WTC11 (cell line): ENCODE measurements at regions not wholly inside any gene's neighbourhood (a gene's known extent, or its start where the extent isn't known, plus 50 kb on each side); places are given as distances from the start of the nearest gene placed in this dataset.

Source experiments
- CREB1 ChIP-seq: sonication (generic); formaldehyde crosslinking; IDR thresholded peaks from 2 replicates; pipeline ENCODE4 v1.8.0; 2023; ENCODE audit warnings: mild to moderate bottlenecking, missing genetic modification reagents
- CTCF ChIP-seq: fragments of 200-600 bp; IDR thresholded peaks from 2 replicates; pipeline ENCODE4 v1.8.0; 2022; ENCODE audit warnings: antibody characterized with exemption
- IRF2 ChIP-seq: sonication (generic); formaldehyde crosslinking; IDR thresholded peaks from 2 replicates; pipeline ENCODE4 v1.8.0; 2022; ENCODE audit warnings: low read depth, missing genetic modification reagents, borderline replicate concordance
- KAT7 ChIP-seq: sonication (generic); formaldehyde crosslinking; IDR thresholded peaks from 2 replicates; pipeline ENCODE4 v1.8.1; 2023; ENCODE audit warnings: missing genetic modification reagents, mild to moderate bottlenecking, borderline replicate concordance
- NR1H2 ChIP-seq: sonication (generic); formaldehyde crosslinking; IDR thresholded peaks from 2 replicates; pipeline ENCODE4 v1.9.0; 2021; ENCODE audit warnings: mild to moderate bottlenecking, moderate library complexity, missing genetic modification reagents
- RORB ChIP-seq: fragments of 250-450 bp; sonication (Bioruptor Pico); IDR thresholded peaks from 2 replicates; pipeline ENCODE4 v1.9.0; 2021; ENCODE audit warnings: mild to moderate bottlenecking
- SP1 ChIP-seq: sonication (generic); formaldehyde crosslinking; conservative IDR thresholded peaks from 2 replicates; pipeline ENCODE4 v1.8.1; 2022; ENCODE audit warnings: missing genetic modification reagents
- ZNF121 ChIP-seq: sonication (generic); formaldehyde crosslinking; IDR thresholded peaks from 2 replicates; pipeline ENCODE4 v1.8.0; 2023; ENCODE audit warnings: missing genetic modification reagents
- ZNF232 ChIP-seq: sonication (generic); formaldehyde crosslinking; IDR thresholded peaks from 2 replicates; pipeline ENCODE4 v1.8.0; 2022; ENCODE audit warnings: mild to moderate bottlenecking, missing genetic modification reagents
- TF ChIP-seq, protein P1 (sequence below): sonication (generic); formaldehyde crosslinking; IDR thresholded peaks from 2 replicates; pipeline ENCODE4 v1.8.1; 2023; ENCODE audit warnings: mild to moderate bottlenecking, missing genetic modification reagents
- TF ChIP-seq, protein P2 (sequence below): fragments of 250-450 bp; sonication (Bioruptor Pico); IDR thresholded peaks from 2 replicates; pipeline ENCODE4 v1.9.0; 2021; ENCODE audit warnings: moderate library complexity, mild to moderate bottlenecking, inconsistent platforms, borderline replicate concordance

GRCh38 chr4:81685104-81685503, 213.4 kb upstream of the RASGEF1B start:
- TF ChIP-seq CTCF (no peak), KAT7 (CRISPR knock-in tag) (no peak), IRF2 (no peak), ZNF121 (no peak), SP1 (no peak), CREB1 (CRISPR knock-in tag) (no peak), NR1H2 (CRISPR knock-in tag) (no peak), ZNF232 (CRISPR knock-in tag) (no peak), RORB (CRISPR knock-in tag) (no peak)
- TF ChIP-seq, protein P1, sequence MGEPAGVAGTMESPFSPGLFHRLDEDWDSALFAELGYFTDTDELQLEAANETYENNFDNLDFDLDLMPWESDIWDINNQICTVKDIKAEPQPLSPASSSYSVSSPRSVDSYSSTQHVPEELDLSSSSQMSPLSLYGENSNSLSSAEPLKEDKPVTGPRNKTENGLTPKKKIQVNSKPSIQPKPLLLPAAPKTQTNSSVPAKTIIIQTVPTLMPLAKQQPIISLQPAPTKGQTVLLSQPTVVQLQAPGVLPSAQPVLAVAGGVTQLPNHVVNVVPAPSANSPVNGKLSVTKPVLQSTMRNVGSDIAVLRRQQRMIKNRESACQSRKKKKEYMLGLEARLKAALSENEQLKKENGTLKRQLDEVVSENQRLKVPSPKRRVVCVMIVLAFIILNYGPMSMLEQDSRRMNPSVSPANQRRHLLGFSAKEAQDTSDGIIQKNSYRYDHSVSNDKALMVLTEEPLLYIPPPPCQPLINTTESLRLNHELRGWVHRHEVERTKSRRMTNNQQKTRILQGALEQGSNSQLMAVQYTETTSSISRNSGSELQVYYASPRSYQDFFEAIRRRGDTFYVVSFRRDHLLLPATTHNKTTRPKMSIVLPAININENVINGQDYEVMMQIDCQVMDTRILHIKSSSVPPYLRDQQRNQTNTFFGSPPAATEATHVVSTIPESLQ (CRISPR knock-in tag) = no peak
- TF ChIP-seq, protein P2, sequence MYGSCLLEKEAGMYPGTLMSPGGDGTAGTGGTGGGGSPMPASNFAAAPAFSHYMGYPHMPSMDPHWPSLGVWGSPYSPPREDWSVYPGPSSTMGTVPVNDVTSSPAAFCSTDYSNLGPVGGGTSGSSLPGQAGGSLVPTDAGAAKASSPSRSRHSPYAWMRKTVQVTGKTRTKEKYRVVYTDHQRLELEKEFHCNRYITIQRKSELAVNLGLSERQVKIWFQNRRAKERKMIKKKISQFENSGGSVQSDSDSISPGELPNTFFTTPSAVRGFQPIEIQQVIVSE (CRISPR knock-in tag) = no peak
